ENCODE measurements at regions not wholly inside any gene's neighbourhood (a gene's known extent, or its start where the extent isn't known, plus 50 kb on each side); places are given as distances from the start of the nearest gene placed in this dataset.

GRCh38 chr15:54803987-54804386 lies 392.8 kb downstream of the RSL24D1 start:
- no peak for TF ChIP-seq POU6F1 (CRISPR knock-in tag; IDR thresholded peaks at IDR 0.05; ENCODE audit: borderline replicate concordance, low read depth)
- no peak for TF ChIP-seq OSR1 (CRISPR knock-in tag; IDR thresholded peaks at IDR 0.05)
- no peak for TF ChIP-seq ZC3H10 (CRISPR knock-in tag; IDR thresholded peaks at IDR 0.05)
- TF ChIP-seq SNAI2 (CRISPR knock-in tag; IDR thresholded peaks at IDR 0.05), result no peak
- TF ChIP-seq PATZ1 (CRISPR knock-in tag; IDR thresholded peaks at IDR 0.05; ENCODE audit: borderline replicate concordance), result no peak
- TF ChIP-seq CREB5 (CRISPR knock-in tag; IDR thresholded peaks at IDR 0.05; ENCODE audit: low read depth), result no peak
- no peak for TF ChIP-seq ZFP3 (CRISPR knock-in tag; IDR thresholded peaks at IDR 0.05)
- TF ChIP-seq ARNTL (CRISPR knock-in tag; IDR thresholded peaks at IDR 0.05; ENCODE audit: borderline replicate concordance, low read depth), result no peak
- TF ChIP-seq ZFP30 (CRISPR knock-in tag; IDR thresholded peaks at IDR 0.05), result no peak
- no peak for TF ChIP-seq ZNF565 (CRISPR knock-in tag; conservative IDR thresholded peaks at IDR 0.05; ENCODE audit: low read depth)

All from SK-N-SH treated with all-trans-retinoic acid at 6 μM for 48 hours (cell line).